ENCODE measurements at regions not wholly inside any gene's neighbourhood (a gene's known extent, or its start where the extent isn't known, plus 50 kb on each side); places are given as distances from the start of the nearest gene placed in this dataset.

- Histone ChIP-seq H3K27me3 (replicated peaks in 1 of 7) (no peaks in the 10 kb centered on the region), H3K4me3 (no peak overlapping the region), H3K4me1 (no peaks in the 10 kb centered on the region), H3K36me3 (no peaks in the 10 kb centered on the region), H3K27ac (no peak overlapping the region), H3K9me3 (no peaks in the 10 kb centered on the region)
- intact Hi-C loops (cut with DNase I; ENCODE audit: low total_unique reads), result no loop called here
- TF ChIP-seq POLR2AphosphoS5 (IDR thresholded peaks at IDR 0.05) (no peak), CTCF (IDR thresholded peaks at IDR 0.05 in 8 of 11, conservative IDR thresholded peaks at IDR 0.05 in 3 of 11) (no peak), POLR2A (IDR thresholded peaks at IDR 0.05) (no peak)
- WGBS, 5 donors, result 78 to 92% (median 85%) methylated on average over 3 of the region's 3 CpGs
- DNase-seq, result no peak
These were observed 184.5 kb downstream of the CHRM3 start for GRCh38 chr1:239570878-239571277.

GRCh38 chr1:239572183-239572582, 185.8 kb downstream of the CHRM3 start:
- DNase-seq, result no peak
- H3K4me3 ChIP-seq, result no peak overlapping the region
- no peaks in the 10 kb centered on the region for H3K27me3 ChIP-seq (replicated peaks in 1 of 7)
- intact Hi-C loops (cut with DNase I; ENCODE audit: low total_unique reads), result no loop called here
- H3K4me1 ChIP-seq, result no peaks in the 10 kb centered on the region
- TF ChIP-seq CTCF (IDR thresholded peaks at IDR 0.05 in 8 of 11, conservative IDR thresholded peaks at IDR 0.05 in 3 of 11), result no peak
- no peak for TF ChIP-seq POLR2A (IDR thresholded peaks at IDR 0.05)
- no peak for TF ChIP-seq POLR2AphosphoS5 (IDR thresholded peaks at IDR 0.05)
- H3K27ac ChIP-seq, result no peak overlapping the region
- no peaks in the 10 kb centered on the region for H3K36me3 ChIP-seq
- 77 to 92% (median 83%) methylated on average over 4 of the region's 4 CpGs for WGBS, 5 donors
- no peaks in the 10 kb centered on the region for H3K9me3 ChIP-seq

- no peaks in the 10 kb centered on the region for H3K36me3 ChIP-seq
- H3K4me3 ChIP-seq, result no peak overlapping the region
- no peak overlapping the region for H3K27ac ChIP-seq
- H3K27me3 ChIP-seq (replicated peaks in 1 of 7), result no peaks in the 10 kb centered on the region
- no peak for DNase-seq
- TF ChIP-seq POLR2A (IDR thresholded peaks at IDR 0.05), result no peak
- WGBS, 5 donors, result 86 to 98% (median 92%) methylated on average over 2 of the region's 2 CpGs
- no peaks in the 10 kb centered on the region for H3K9me3 ChIP-seq
- no peaks in the 10 kb centered on the region for H3K4me1 ChIP-seq
- intact Hi-C loops (cut with DNase I; ENCODE audit: low total_unique reads), result no loop called here
These were observed 187.7 kb downstream of the CHRM3 start for GRCh38 chr1:239574112-239574511.

GRCh38 chr1:239575113-239575512, 188.7 kb downstream of the CHRM3 start:
- Histone ChIP-seq H3K27ac (no peak overlapping the region), H3K4me3 (no peak overlapping the region), H3K9me3 (no peaks in the 10 kb centered on the region), H3K4me1 (no peaks in the 10 kb centered on the region), H3K36me3 (no peaks in the 10 kb centered on the region), H3K27me3 (replicated peaks in 1 of 7) (no peaks in the 10 kb centered on the region)
- 56 to 69% (median 62%) methylated on average over 2 of the region's 2 CpGs for WGBS, 5 donors
- intact Hi-C loops (cut with DNase I; ENCODE audit: low total_unique reads), result no loop called here
- TF ChIP-seq CTCF (IDR thresholded peaks at IDR 0.05 in 8 of 11, conservative IDR thresholded peaks at IDR 0.05 in 3 of 11) (no peak), POLR2A (IDR thresholded peaks at IDR 0.05) (no peak), POLR2AphosphoS5 (IDR thresholded peaks at IDR 0.05) (no peak)
- no peak for DNase-seq

GRCh38 chr1:239583536-239583935, 197.2 kb downstream of the CHRM3 start:
- WGBS, 5 donors, result 83 to 96% (median 86%) methylated on average over 1 of the region's 1 CpG
- Histone ChIP-seq H3K4me1 (no peaks in the 10 kb centered on the region), H3K27ac (no peak overlapping the region), H3K4me3 (no peak overlapping the region), H3K9me3 (no peaks in the 10 kb centered on the region), H3K36me3 (no peaks in the 10 kb centered on the region), H3K27me3 (replicated peaks in 1 of 7) (no peaks in the 10 kb centered on the region)
- TF ChIP-seq CTCF (IDR thresholded peaks at IDR 0.05 in 8 of 11, conservative IDR thresholded peaks at IDR 0.05 in 3 of 11) (no peak), POLR2A (IDR thresholded peaks at IDR 0.05) (no peak), POLR2AphosphoS5 (IDR thresholded peaks at IDR 0.05) (no peak)
- intact Hi-C loops (cut with DNase I; ENCODE audit: low total_unique reads), result no loop called here
- no peak for DNase-seq
